ENCODE measurements at regions not wholly inside any gene's neighbourhood (a gene's known extent, or its start where the extent isn't known, plus 50 kb on each side); places are given as distances from the start of the nearest gene placed in this dataset.

GRCh38 chr18:56240405-56240804, 398.0 kb downstream of the TXNL1 start:
- TF ChIP-seq CTCF (IDR thresholded peaks at IDR 0.05) (no peak), POLR2A (IDR thresholded peaks at IDR 0.05) (no peak)
